Endothelial cell of umbilical vein (primary cell): ENCODE measurements at regions not wholly inside any gene's neighbourhood (a gene's known extent, or its start where the extent isn't known, plus 50 kb on each side); places are given as distances from the start of the nearest gene placed in this dataset.

Experiments
- BruUV-seq: library from RNA; stranded (reverse); fragments of 400-500 nt; replicated peaks from 2 replicates; lab custom pipeline; 2021; lab: Mats Ljungman, UMichigan
- CTCF ChIA-PET: fragments of 300-600, 350-600 bp; sonication (Branson Sonifier 250); formaldehyde crosslinking; loops from one replicate; lab custom pipeline; 2021; ENCODE audit warnings: antibody characterized with exemption, inconsistent platforms; lab: Charles Lee
- POLR2A ChIA-PET: fragments of 300-600, 350-600 bp; sonication (Branson Sonifier 250); formaldehyde crosslinking; loops from one replicate; lab custom pipeline; 2021; ENCODE audit warnings: antibody characterized with exemption, inconsistent platforms; lab: Charles Lee
- DNase-seq: peaks from one replicate; pipeline ENCODE4 v3.0.0-alpha.2; 2011; ENCODE audit warnings: low read depth, low spot score
- FAIRE-seq: peaks from 2 replicates; lab custom pipeline; 2011; peaks lifted over from hg19 to GRCh38; lab: Jason Lieb, UNC
- H2AFZ ChIP-seq: 2 replicates; pipeline ENCODE4 v1.6.0; 2012; ENCODE audit warnings: low read depth, low read length, control low read depth, inconsistent platforms
- H3K27ac ChIP-seq: 2 replicates; pipeline ENCODE4 v1.5.1; 2011; ENCODE audit warnings: low read depth, mild to moderate bottlenecking, control low read depth, low read length, moderate library complexity; ENCODE audit not compliant: insufficient read depth
- H3K27me3 ChIP-seq, 2 experiments: 2 replicates each; pipeline versions ENCODE4 v1.6.0 to v1.6.1; 2011; ENCODE audit warnings: low read length in 2 of 2, mixed read lengths in 1 of 2; ENCODE audit not compliant: control insufficient read depth in 2 of 2, insufficient read depth in 2 of 2
- H3K36me3 ChIP-seq, 2 experiments: 2 replicates in 1 of 2; 3 replicates in 1 of 2; pipeline ENCODE4 v1.5.1; 2011; ENCODE audit warnings: low read length in 2 of 2, mild to moderate bottlenecking in 1 of 2, moderate library complexity in 1 of 2; ENCODE audit not compliant: control insufficient read depth in 2 of 2, insufficient read depth in 2 of 2; ENCODE audit errors: extremely low read depth in 1 of 2
- H3K4me1 ChIP-seq: 3 replicates; pipeline ENCODE4 v1.5.1; 2011; ENCODE audit warnings: mild to moderate bottlenecking, low read length; ENCODE audit not compliant: control insufficient read depth, insufficient read depth; ENCODE audit errors: extremely low read depth
- H3K4me2 ChIP-seq: 2 replicates; pipeline ENCODE4 v1.6.1; 2011; ENCODE audit warnings: low read length, control low read depth, mixed read lengths; ENCODE audit not compliant: insufficient read depth
- H3K4me3 ChIP-seq, 3 experiments: fragments of 200-600 bp in 1 of 3; sonication (generic), shearing (Covaris generic) in 1 of 3; replicated peaks in 1 of 3; 2 replicates each; pipeline ENCODE4 v1.5.1; 2011 to 2016; ENCODE audit warnings: control low read depth in 3 of 3, low read length in 3 of 3, mild to moderate bottlenecking in 2 of 3, inconsistent platforms in 1 of 3, low read depth in 1 of 3, moderate library complexity in 1 of 3; ENCODE audit not compliant: insufficient read depth in 1 of 3
- H3K79me2 ChIP-seq: 2 replicates; pipeline ENCODE4 v1.6.0; 2012; ENCODE audit warnings: low read length, inconsistent platforms; ENCODE audit not compliant: control insufficient read depth, insufficient read depth
- H3K9ac ChIP-seq: replicated peaks from 2 replicates; pipeline ENCODE3; 2011; ENCODE audit warnings: low read length, control low read depth; ENCODE audit not compliant: insufficient read depth; ENCODE audit errors: extremely low read depth
- H3K9me1 ChIP-seq: replicated peaks from 3 replicates; pipeline ENCODE4 v1.6.0; 2011; ENCODE audit warnings: mild to moderate bottlenecking, low read length; ENCODE audit not compliant: control insufficient read depth, insufficient read depth; ENCODE audit errors: extremely low read depth
- H3K9me3 ChIP-seq: replicated peaks from 2 replicates; pipeline ENCODE4 v1.5.1; 2012; ENCODE audit warnings: low read length, inconsistent platforms; ENCODE audit not compliant: control insufficient read depth, insufficient read depth
- H4K20me1 ChIP-seq: replicated peaks from 2 replicates; pipeline ENCODE3; 2011; ENCODE audit warnings: mild to moderate bottlenecking, low read length; ENCODE audit not compliant: control insufficient read depth, insufficient read depth; ENCODE audit errors: extremely low read depth
- CTCF ChIP-seq, 2 donors: IDR thresholded peaks; 1 replicate in 1 of 2; 2 replicates in 1 of 2; pipeline ENCODE4 v1.5.1; 2011; ENCODE audit warnings: low read length in 2 of 2, mild to moderate bottlenecking in 2 of 2, moderate library complexity in 2 of 2, control low read depth in 1 of 2, inconsistent platforms in 1 of 2, low read depth in 1 of 2; ENCODE audit not compliant: insufficient read depth in 1 of 2; ENCODE audit errors: extremely low read depth in 1 of 2
- EZH2 ChIP-seq: IDR thresholded peaks from 2 replicates; pipeline ENCODE4 v1.6.1; 2012; ENCODE audit warnings: borderline replicate concordance, low read depth, mild to moderate bottlenecking, moderate library complexity, low read length, inconsistent platforms; ENCODE audit not compliant: severe bottlenecking
- GATA2 ChIP-seq: IDR thresholded peaks from 2 replicates; pipeline ENCODE4 v1.7.0; 2011; ENCODE audit warnings: low read depth, mild to moderate bottlenecking, moderate library complexity, mixed read lengths, low read length; ENCODE audit not compliant: insufficient read length, insufficient read depth
- MAX ChIP-seq: IDR thresholded peaks from 2 replicates; pipeline ENCODE4 v1.6.1; 2011; ENCODE audit not compliant: insufficient read depth, insufficient read length
- MYC ChIP-seq: IDR thresholded peaks from one replicate; pipeline ENCODE4 v1.6.1; 2011; ENCODE audit warnings: mild to moderate bottlenecking, low read depth, low read length
- POLR2A ChIP-seq: IDR thresholded peaks from 2 replicates; pipeline ENCODE4 v1.6.1; 2012; ENCODE audit warnings: low read depth, mild to moderate bottlenecking, control low read depth, low read length
- POLR2AphosphoS5 ChIP-seq: IDR thresholded peaks from 2 replicates; pipeline ENCODE4 v1.6.1; 2012; ENCODE audit warnings: low read depth, mild to moderate bottlenecking, control low read depth, low read length, moderate library complexity; ENCODE audit not compliant: insufficient read depth
- dilution Hi-C: fragments of 300-500 bp; cut with MboI; formaldehyde crosslinking; loops from one replicate; pipeline ENCODE4 v1.15.0; 2019; ENCODE audit warnings: low sequenced_read_pairs; ENCODE audit not compliant: extremely low pct_ligation_motif_present
- intact Hi-C: fragments of 100-400 bp; cut with micrococcal nuclease; formaldehyde crosslinking; loops from one replicate; pipeline ENCODE4 v1.10.0; 2022

GRCh38 chr4:10346023-10346422 is 111.2 kb downstream of the ZNF518B start:
- CTCF ChIA-PET: interaction anchor here (0.7 to 0.8 kb wide), 2 partner anchors 181 to 188 kb away, joined by 3 read pairs; no protein-coding TSS in a partner anchor

More at GRCh38 chr4:10346023-10346422, 111.2 kb downstream of the ZNF518B start:
- DNase-seq (no peak), FAIRE-seq (no peak)
- no peak overlapping the region for H3K27ac ChIP-seq
- H3K79me2 ChIP-seq: no peaks in the 10 kb centered on the region
- intact Hi-C loops: no loop called here
- no TSS peak for BruUV-seq
- no peaks in the 10 kb centered on the region for H3K9me1 ChIP-seq
- no peaks in the 10 kb centered on the region for H3K36me3 ChIP-seq
- no peak overlapping the region for H3K4me3 ChIP-seq
- no peaks in the 10 kb centered on the region for H4K20me1 ChIP-seq
- no peak overlapping the region for H3K9ac ChIP-seq
- no peak overlapping the region for H2AFZ ChIP-seq
- POLR2A ChIA-PET: no interaction called here
- TF ChIP-seq POLR2A (no peak), CTCF (IDR thresholded peaks at IDR 0.05; ENCODE audit: extremely low read depth in 1 of 2, insufficient read depth in 1 of 2, low read depth in 1 of 2, low read length in 2 of 2) (no peak), GATA2 (no peak), EZH2 (no peak), POLR2AphosphoS5 (no peak), MYC (no peak), MAX (no peak)
- no peaks in the 10 kb centered on the region for H3K4me1 ChIP-seq
- H3K27me3 ChIP-seq: peaks cover 0 to 2% of the 10 kb centered on the region in 2 experiments
- no peak overlapping the region for H3K4me2 ChIP-seq
- dilution Hi-C loops: no loop called here
- no peaks in the 10 kb centered on the region for H3K9me3 ChIP-seq
